H1 (cell line): ENCODE measurements at regions not wholly inside any gene's neighbourhood (a gene's known extent, or its start where the extent isn't known, plus 50 kb on each side); places are given as distances from the start of the nearest gene placed in this dataset.

Experiments
- CHD2 ChIP-seq: IDR thresholded peaks from 2 replicates; pipeline ENCODE4 v1.6.1; 2012; ENCODE audit warnings: low read length, improper control_type of control experiment
- CTCF ChIP-seq, 3 experiments: IDR thresholded peaks; 1 replicate in 2 of 3; 2 replicates in 1 of 3; pipeline versions ENCODE4 v1.5.1 to v1.6.1; 2011; ENCODE audit warnings: low read length in 3 of 3, mild to moderate bottlenecking in 3 of 3, inconsistent platforms in 2 of 3, low read depth in 1 of 3, moderate library complexity in 1 of 3; ENCODE audit not compliant: insufficient read depth in 1 of 3; ENCODE audit errors: control extremely low read depth in 1 of 3
- EGR1 ChIP-seq: IDR thresholded peaks from 2 replicates; pipeline ENCODE4 v1.6.1; 2011; ENCODE audit warnings: low read depth, low read length, borderline replicate concordance
- HDAC6 ChIP-seq: IDR thresholded peaks from one replicate; pipeline ENCODE4 v1.7.1; 2012; ENCODE audit warnings: low read depth, mild to moderate bottlenecking, inconsistent platforms, low read length, moderate library complexity
- JUN ChIP-seq: IDR thresholded peaks from 2 replicates; pipeline ENCODE4 v1.6.1; 2011; ENCODE audit warnings: low read depth, mild to moderate bottlenecking, improper control_type of control experiment, low read length
- MAX ChIP-seq: IDR thresholded peaks from 2 replicates; pipeline ENCODE4 v1.6.1; 2012; ENCODE audit warnings: inconsistent platforms
- POLR2A ChIP-seq, 2 experiments: IDR thresholded peaks; 1 replicate in 1 of 2; 2 replicates in 1 of 2; pipeline ENCODE4 v1.6.1; 2011; ENCODE audit warnings: low read depth in 2 of 2, low read length in 2 of 2, mild to moderate bottlenecking in 2 of 2; ENCODE audit errors: control extremely low read depth in 1 of 2
- SIRT6 ChIP-seq: IDR thresholded peaks from one replicate; pipeline ENCODE4 v1.7.1; 2012; ENCODE audit warnings: low read length, inconsistent platforms
- ZNF274 ChIP-seq: IDR thresholded peaks from 2 replicates; pipeline ENCODE4 v1.7.0; 2012; ENCODE audit warnings: low read length, borderline replicate concordance; ENCODE audit errors: extremely low read depth

- no peak for TF ChIP-seq CTCF (IDR thresholded peaks at IDR 0.05; ENCODE audit: control extremely low read depth in 1 of 3, insufficient read depth in 1 of 3, low read depth in 1 of 3, low read length in 3 of 3)
- no peak for TF ChIP-seq SIRT6
- TF ChIP-seq CHD2, result no peak
- no peak for TF ChIP-seq JUN
- TF ChIP-seq POLR2A (IDR thresholded peaks at IDR 0.05; ENCODE audit: control extremely low read depth in 1 of 2, low read depth in 2 of 2, low read length in 2 of 2), result no peak
- no peak for TF ChIP-seq EGR1
- TF ChIP-seq ZNF274, result no peak
- no peak for TF ChIP-seq HDAC6
- no peak for TF ChIP-seq MAX
These were observed 662.2 kb downstream of the TOX3 start for GRCh38 chr16:51884773-51885172.
